Suprapubic skin (tissue), 4 donors: ENCODE measurements at regions not wholly inside any gene's neighbourhood (a gene's known extent, or its start where the extent isn't known, plus 50 kb on each side); places are given as distances from the start of the nearest gene placed in this dataset.

Experiments
- POLR2A ChIP-seq, 2 donors: fragments of 450-650 bp; IDR thresholded peaks; one replicate each; pipeline ENCODE4 v1.6.1; 2017; ENCODE audit warnings: antibody characterized with exemption in 2 of 2, mild to moderate bottlenecking in 2 of 2, moderate library complexity in 2 of 2
- POLR2AphosphoS5 ChIP-seq, 3 donors: sonication (generic); formaldehyde crosslinking; IDR thresholded peaks; one replicate each; pipeline ENCODE4 v1.6.1; 2017; ENCODE audit warnings: antibody characterized with exemption in 3 of 3
- TF ChIP-seq, protein P1 (sequence below), 2 donors: fragments of 200-600 bp in 1 of 2; fragments of 450-650 bp in 1 of 2; sonication (generic) in 1 of 2; IDR thresholded peaks; one replicate each; pipeline ENCODE4 v1.5.1; 2016 to 2019; ENCODE audit warnings: antibody characterized with exemption in 2 of 2, mild to moderate bottlenecking in 1 of 2, moderate library complexity in 1 of 2

DNA sequence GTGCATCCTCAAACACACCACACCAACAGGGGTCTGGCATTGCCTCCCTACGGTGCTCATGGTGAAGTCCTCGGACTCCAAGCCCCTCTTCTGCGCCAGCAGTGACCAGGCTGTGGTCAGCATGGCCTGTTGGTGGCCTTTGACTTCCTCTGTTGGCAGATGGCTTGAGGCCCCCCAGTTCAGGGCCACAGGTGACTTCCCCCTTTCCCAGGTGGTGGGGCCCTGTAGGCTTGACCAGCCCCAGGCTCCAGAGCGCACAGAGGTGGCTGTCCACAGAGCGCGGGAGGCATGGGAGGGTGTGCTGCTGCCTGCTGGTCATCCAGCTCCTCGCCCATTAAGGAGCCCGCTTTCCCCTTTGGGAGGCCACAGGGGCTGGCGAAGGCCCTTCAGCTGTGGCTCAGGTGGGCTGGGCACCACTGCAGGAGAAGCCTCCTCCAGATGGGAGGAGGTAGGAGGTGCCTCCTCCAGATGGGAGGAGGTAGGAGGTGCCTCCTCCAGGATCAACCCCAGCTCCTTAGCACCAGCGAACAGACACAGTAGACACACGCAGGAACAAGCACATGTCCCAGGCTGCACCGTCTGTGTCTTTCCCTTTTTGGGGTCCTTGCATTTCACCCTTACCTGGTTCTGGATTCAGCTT, 52.1 kb upstream of the BHLHE23 start:
- TF ChIP-seq POLR2AphosphoS5 (IDR thresholded peaks at IDR 0.05) (no peak), POLR2A (IDR thresholded peaks at IDR 0.05) (no peak)
- TF ChIP-seq, protein P1, sequence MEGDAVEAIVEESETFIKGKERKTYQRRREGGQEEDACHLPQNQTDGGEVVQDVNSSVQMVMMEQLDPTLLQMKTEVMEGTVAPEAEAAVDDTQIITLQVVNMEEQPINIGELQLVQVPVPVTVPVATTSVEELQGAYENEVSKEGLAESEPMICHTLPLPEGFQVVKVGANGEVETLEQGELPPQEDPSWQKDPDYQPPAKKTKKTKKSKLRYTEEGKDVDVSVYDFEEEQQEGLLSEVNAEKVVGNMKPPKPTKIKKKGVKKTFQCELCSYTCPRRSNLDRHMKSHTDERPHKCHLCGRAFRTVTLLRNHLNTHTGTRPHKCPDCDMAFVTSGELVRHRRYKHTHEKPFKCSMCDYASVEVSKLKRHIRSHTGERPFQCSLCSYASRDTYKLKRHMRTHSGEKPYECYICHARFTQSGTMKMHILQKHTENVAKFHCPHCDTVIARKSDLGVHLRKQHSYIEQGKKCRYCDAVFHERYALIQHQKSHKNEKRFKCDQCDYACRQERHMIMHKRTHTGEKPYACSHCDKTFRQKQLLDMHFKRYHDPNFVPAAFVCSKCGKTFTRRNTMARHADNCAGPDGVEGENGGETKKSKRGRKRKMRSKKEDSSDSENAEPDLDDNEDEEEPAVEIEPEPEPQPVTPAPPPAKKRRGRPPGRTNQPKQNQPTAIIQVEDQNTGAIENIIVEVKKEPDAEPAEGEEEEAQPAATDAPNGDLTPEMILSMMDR (IDR thresholded peaks at IDR 0.05) = no peak
